GM18519 (cell line): ENCODE measurements at regions not wholly inside any gene's neighbourhood (a gene's known extent, or its start where the extent isn't known, plus 50 kb on each side); places are given as distances from the start of the nearest gene placed in this dataset.

ENCODE experiments used
- ATAC-seq: cut with Tn5 transposase; IDR thresholded peaks from one replicate; pipeline ENCODE4 v1.9.1; 2021; ENCODE audit warnings: mild to moderate bottlenecking, moderate library complexity; ENCODE audit not compliant: unreplicated experiment, low FRiP score

- no peak for ATAC-seq
Measured at GRCh38 chr15:66900586-66901310, 164.7 kb upstream of the SMAD3 start.

- ATAC-seq, result no peak
Measured at GRCh38 chr15:66901336-66902100, 163.9 kb upstream of the SMAD3 start.

GRCh38 chr15:66905185-66905584 is 160.2 kb upstream of the SMAD3 start:
- no peak for ATAC-seq

- ATAC-seq, result no peak
Measured at GRCh38 chr15:66905954-66906353, 159.4 kb upstream of the SMAD3 start.

- no peak for ATAC-seq
Measured at GRCh38 chr15:66906668-66907614, 158.5 kb upstream of the SMAD3 start.

- ATAC-seq, result no peak
Measured at GRCh38 chr15:66907826-66908743, 157.3 kb upstream of the SMAD3 start.

GRCh38 chr15:66908744-66909095 is 156.7 kb upstream of the SMAD3 start:
- no peak for ATAC-seq

GRCh38 chr15:66909381-66909890 is 156.0 kb upstream of the SMAD3 start:
- ATAC-seq, result no peak

GRCh38 chr15:66911131-66911700 is 154.2 kb upstream of the SMAD3 start:
- ATAC-seq, result no peak

GRCh38 chr15:66912001-66912400 is 153.4 kb upstream of the SMAD3 start:
- no peak for ATAC-seq

GRCh38 chr15:66912441-66912840 is 153.0 kb upstream of the SMAD3 start:
- ATAC-seq, result no peak

GRCh38 chr15:66917904-66918448 is 147.4 kb upstream of the SMAD3 start:
- ATAC-seq, result no peak

GRCh38 chr15:66919421-66919820 is 146.0 kb upstream of the SMAD3 start:
- ATAC-seq, result no peak

- no peak for ATAC-seq
Measured at GRCh38 chr15:66921319-66921915, 144.0 kb upstream of the SMAD3 start.

GRCh38 chr15:66922608-66923007 is 142.8 kb upstream of the SMAD3 start:
- ATAC-seq, result no peak

GRCh38 chr15:66923438-66923881 is 141.9 kb upstream of the SMAD3 start:
- ATAC-seq, result no peak

- no peak for ATAC-seq
Measured at GRCh38 chr15:66924889-66925288, 140.5 kb upstream of the SMAD3 start.

- no peak for ATAC-seq
Measured at GRCh38 chr15:66925721-66926120, 139.7 kb upstream of the SMAD3 start.
